ENCODE measurements at regions not wholly inside any gene's neighbourhood (a gene's known extent, or its start where the extent isn't known, plus 50 kb on each side); places are given as distances from the start of the nearest gene placed in this dataset.

DNA sequence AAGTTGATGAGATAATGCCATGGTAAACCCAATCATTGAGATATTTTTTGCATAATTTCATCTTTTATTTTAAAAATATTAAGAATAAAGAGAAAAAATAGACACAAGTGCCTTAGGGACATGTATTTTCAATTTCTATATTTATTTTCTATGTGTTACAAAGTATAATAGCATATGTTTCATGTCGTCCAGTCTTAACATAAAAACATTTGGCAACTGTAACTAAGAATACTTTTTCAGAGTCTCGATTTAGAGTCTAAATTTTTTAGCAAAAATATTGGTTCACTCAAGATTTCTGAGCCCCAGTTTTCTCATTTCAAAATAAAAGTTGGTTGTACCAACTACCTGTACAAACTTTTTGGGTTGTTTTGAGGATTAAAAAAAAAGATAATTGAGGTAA is 511.4 kb upstream of the ZNF385D start:
- intact Hi-C loops (cut with micrococcal nuclease; ENCODE audit: unreplicated experiment), result no loop called here
- Mint-ChIP-seq H3K27ac (ENCODE audit: unreplicated experiment) (peak overlapping the region; percentile 48), H3K27me3 (ENCODE audit: unreplicated experiment) (no peaks in the 10 kb centered on the region), H3K9me3 (ENCODE audit: low read depth, unreplicated experiment) (no peaks in the 10 kb centered on the region), H3K4me1 (ENCODE audit: low read depth, unreplicated experiment) (peaks cover 11% of the 10 kb centered on the region), H3K4me3 (ENCODE audit: low read depth, unreplicated experiment) (no peak overlapping the region), H3K36me3 (ENCODE audit: insufficient read depth, unreplicated experiment) (no peaks in the 10 kb centered on the region)
- TF ChIP-seq, protein P1, sequence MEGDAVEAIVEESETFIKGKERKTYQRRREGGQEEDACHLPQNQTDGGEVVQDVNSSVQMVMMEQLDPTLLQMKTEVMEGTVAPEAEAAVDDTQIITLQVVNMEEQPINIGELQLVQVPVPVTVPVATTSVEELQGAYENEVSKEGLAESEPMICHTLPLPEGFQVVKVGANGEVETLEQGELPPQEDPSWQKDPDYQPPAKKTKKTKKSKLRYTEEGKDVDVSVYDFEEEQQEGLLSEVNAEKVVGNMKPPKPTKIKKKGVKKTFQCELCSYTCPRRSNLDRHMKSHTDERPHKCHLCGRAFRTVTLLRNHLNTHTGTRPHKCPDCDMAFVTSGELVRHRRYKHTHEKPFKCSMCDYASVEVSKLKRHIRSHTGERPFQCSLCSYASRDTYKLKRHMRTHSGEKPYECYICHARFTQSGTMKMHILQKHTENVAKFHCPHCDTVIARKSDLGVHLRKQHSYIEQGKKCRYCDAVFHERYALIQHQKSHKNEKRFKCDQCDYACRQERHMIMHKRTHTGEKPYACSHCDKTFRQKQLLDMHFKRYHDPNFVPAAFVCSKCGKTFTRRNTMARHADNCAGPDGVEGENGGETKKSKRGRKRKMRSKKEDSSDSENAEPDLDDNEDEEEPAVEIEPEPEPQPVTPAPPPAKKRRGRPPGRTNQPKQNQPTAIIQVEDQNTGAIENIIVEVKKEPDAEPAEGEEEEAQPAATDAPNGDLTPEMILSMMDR (IDR thresholded peaks at IDR 0.05; ENCODE audit: unreplicated experiment), result no peak
- no peak for DNase-seq
- no TSS peak for BruUV-seq (replicated peaks)
- CTCF ChIA-PET, result no interaction called here

DNA sequence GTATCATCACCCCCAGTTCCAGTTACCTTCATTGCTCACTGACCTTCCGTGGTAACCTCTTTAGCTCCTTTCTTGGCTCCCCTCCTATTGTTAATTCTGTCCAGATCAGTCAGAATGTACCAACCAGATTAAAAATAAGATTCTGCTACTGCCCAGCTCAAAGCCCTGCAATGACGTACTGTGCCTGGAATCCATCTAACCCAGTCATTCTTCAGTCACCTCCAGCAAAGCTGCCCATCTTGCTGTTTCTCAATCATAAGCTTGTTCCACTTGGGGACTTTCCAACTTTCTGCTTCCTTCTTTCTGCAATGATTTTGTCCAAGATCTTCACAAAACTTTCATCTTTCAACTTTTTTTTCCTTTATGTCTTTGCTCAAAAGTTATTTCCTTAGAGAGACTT is 512.0 kb upstream of the ZNF385D start:
- intact Hi-C loops (cut with micrococcal nuclease; ENCODE audit: unreplicated experiment), result no loop called here
- CTCF ChIA-PET, result no interaction called here
- no TSS peak for BruUV-seq (replicated peaks)
- no peaks in the 10 kb centered on the region for H3K36me3 Mint-ChIP-seq (ENCODE audit: insufficient read depth, unreplicated experiment)
- H3K4me1 Mint-ChIP-seq (ENCODE audit: low read depth, unreplicated experiment), result peaks cover 11% of the 10 kb centered on the region
- DNase-seq, result no peak
- H3K9me3 Mint-ChIP-seq (ENCODE audit: low read depth, unreplicated experiment), result no peaks in the 10 kb centered on the region
- TF ChIP-seq, protein P1 (IDR thresholded peaks at IDR 0.05; ENCODE audit: unreplicated experiment), result no peak
- H3K27ac Mint-ChIP-seq (ENCODE audit: unreplicated experiment), result peak overlapping the region; percentile 48
- H3K4me3 Mint-ChIP-seq (ENCODE audit: low read depth, unreplicated experiment), result no peak overlapping the region
- H3K27me3 Mint-ChIP-seq (ENCODE audit: unreplicated experiment), result no peaks in the 10 kb centered on the region

DNA sequence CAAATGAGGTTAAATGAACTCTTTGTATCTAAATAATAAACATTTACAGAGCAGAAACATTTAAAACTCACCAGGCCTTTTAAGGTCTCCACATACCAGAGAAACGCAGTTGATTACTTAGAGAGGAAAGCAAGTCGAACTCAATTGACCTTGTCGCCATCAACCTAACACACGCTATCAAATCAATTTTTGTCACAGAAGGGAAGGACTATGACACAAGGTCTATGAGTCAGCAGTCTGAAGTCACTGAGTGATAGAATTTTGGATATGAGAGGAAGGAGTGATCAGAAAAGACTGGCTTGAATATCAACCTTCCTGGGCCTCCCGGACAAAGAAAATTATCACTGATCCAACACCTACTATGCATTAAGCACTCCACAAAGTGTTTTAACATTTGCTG is 514.4 kb upstream of the ZNF385D start:
- Mint-ChIP-seq H3K36me3 (ENCODE audit: insufficient read depth, unreplicated experiment) (no peaks in the 10 kb centered on the region), H3K9me3 (ENCODE audit: low read depth, unreplicated experiment) (no peaks in the 10 kb centered on the region), H3K27ac (ENCODE audit: unreplicated experiment) (no peak overlapping the region), H3K4me3 (ENCODE audit: low read depth, unreplicated experiment) (no peak overlapping the region), H3K27me3 (ENCODE audit: unreplicated experiment) (no peaks in the 10 kb centered on the region), H3K4me1 (ENCODE audit: low read depth, unreplicated experiment) (peaks cover 11% of the 10 kb centered on the region)
- BruUV-seq (replicated peaks), result no TSS peak
- TF ChIP-seq, protein P1 (IDR thresholded peaks at IDR 0.05; ENCODE audit: unreplicated experiment), result no peak
- intact Hi-C loops (cut with micrococcal nuclease; ENCODE audit: unreplicated experiment), result no loop called here
- CTCF ChIA-PET, result no interaction called here
- no peak for DNase-seq

DNA sequence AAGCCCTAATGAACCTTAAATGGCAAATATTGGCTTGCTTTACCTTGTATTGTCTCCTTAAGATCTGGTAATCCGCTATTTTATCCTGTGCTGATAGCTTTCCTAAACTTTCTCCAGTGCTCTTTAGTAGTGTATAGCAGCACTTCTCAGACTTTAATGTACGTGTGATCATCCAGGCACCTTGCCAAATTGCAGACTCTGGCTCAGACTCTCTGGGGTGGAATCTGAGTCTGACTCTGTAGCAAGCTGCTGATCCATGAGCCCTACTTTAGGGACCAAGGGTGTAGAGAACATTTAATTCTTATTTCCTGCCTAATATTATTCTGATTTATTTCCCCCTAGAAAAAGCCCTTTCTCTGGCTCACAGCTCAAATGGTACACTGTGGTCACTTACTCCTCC is 518.8 kb upstream of the ZNF385D start:
- peak; percentile 2 for DNase-seq
- Mint-ChIP-seq H3K27me3 (ENCODE audit: unreplicated experiment) (no peaks in the 10 kb centered on the region), H3K4me3 (ENCODE audit: low read depth, unreplicated experiment) (no peak overlapping the region), H3K9me3 (ENCODE audit: low read depth, unreplicated experiment) (no peaks in the 10 kb centered on the region), H3K27ac (ENCODE audit: unreplicated experiment) (no peak overlapping the region), H3K4me1 (ENCODE audit: low read depth, unreplicated experiment) (no peaks in the 10 kb centered on the region), H3K36me3 (ENCODE audit: insufficient read depth, unreplicated experiment) (no peaks in the 10 kb centered on the region)
- intact Hi-C loops (cut with micrococcal nuclease; ENCODE audit: unreplicated experiment), result no loop called here
- no TSS peak for BruUV-seq (replicated peaks)
- TF ChIP-seq, protein P1 (IDR thresholded peaks at IDR 0.05; ENCODE audit: unreplicated experiment), result no peak
- CTCF ChIA-PET, result interaction anchor here (0.6 kb wide), 1 partner anchor 469 kb away, joined by 4 read pairs; no protein-coding TSS in a partner anchor

All from Calu3 (cell line).